Breast epithelium (tissue), 3 donors: ENCODE measurements at regions not wholly inside any gene's neighbourhood (a gene's known extent, or its start where the extent isn't known, plus 50 kb on each side); places are given as distances from the start of the nearest gene placed in this dataset.

Source experiments
- POLR2A ChIP-seq: fragments of 450-650 bp; IDR thresholded peaks from one replicate; pipeline ENCODE4 v1.6.1; 2016; ENCODE audit warnings: antibody characterized with exemption, mild to moderate bottlenecking, moderate library complexity
- POLR2AphosphoS5 ChIP-seq, 3 donors: sonication (generic); formaldehyde crosslinking; IDR thresholded peaks; one replicate each; pipeline ENCODE4 v1.6.1; 2017; ENCODE audit warnings: antibody characterized with exemption in 3 of 3
- TF ChIP-seq, protein P1 (sequence below), 3 donors: fragments of 450-650 bp; IDR thresholded peaks; one replicate each; pipeline ENCODE4 v1.5.1; 2016 to 2017; ENCODE audit warnings: antibody characterized with exemption in 3 of 3, mild to moderate bottlenecking in 3 of 3, moderate library complexity in 3 of 3

DNA sequence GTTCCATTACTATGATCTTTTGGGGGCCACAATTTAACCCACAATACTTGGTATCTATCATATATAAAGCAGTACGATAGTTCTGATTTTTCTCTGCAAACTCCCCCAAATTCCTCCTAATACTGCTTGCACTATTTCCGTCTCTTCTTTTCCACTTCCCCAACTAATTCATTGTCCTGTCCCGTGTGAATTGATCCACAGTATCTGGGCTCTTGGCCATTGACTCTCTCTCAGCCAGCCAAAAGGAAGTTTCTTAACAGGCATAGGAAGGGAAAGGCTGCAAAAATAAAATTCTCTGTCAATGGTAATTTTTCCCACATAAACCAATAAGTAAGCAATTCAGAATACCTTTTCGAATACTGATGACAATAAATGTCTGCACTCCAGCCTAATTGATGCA is 91.7 kb upstream of the DSCAM start:
- no peak for TF ChIP-seq POLR2A
- TF ChIP-seq, protein P1, sequence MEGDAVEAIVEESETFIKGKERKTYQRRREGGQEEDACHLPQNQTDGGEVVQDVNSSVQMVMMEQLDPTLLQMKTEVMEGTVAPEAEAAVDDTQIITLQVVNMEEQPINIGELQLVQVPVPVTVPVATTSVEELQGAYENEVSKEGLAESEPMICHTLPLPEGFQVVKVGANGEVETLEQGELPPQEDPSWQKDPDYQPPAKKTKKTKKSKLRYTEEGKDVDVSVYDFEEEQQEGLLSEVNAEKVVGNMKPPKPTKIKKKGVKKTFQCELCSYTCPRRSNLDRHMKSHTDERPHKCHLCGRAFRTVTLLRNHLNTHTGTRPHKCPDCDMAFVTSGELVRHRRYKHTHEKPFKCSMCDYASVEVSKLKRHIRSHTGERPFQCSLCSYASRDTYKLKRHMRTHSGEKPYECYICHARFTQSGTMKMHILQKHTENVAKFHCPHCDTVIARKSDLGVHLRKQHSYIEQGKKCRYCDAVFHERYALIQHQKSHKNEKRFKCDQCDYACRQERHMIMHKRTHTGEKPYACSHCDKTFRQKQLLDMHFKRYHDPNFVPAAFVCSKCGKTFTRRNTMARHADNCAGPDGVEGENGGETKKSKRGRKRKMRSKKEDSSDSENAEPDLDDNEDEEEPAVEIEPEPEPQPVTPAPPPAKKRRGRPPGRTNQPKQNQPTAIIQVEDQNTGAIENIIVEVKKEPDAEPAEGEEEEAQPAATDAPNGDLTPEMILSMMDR (IDR thresholded peaks at IDR 0.05): no peak
- no peak for TF ChIP-seq POLR2AphosphoS5 (IDR thresholded peaks at IDR 0.05)
